ENCODE measurements at regions not wholly inside any gene's neighbourhood (a gene's known extent, or its start where the extent isn't known, plus 50 kb on each side); places are given as distances from the start of the nearest gene placed in this dataset.
"Not testable (repeated sequence)": the region's sequence is repeated elsewhere in the genome, so short reads cannot be mapped to it uniquely, and the experiment has no call there.

- Histone ChIP-seq H3K79me2 (no peaks in the 10 kb centered on the region), H3K27ac (no peak overlapping the region), H3K9ac (no peak overlapping the region), H3K9me3 (ENCODE audit: control insufficient read depth, low read length) (no peaks in the 10 kb centered on the region), H2AFZ (no peak overlapping the region), H3K4me1 (no peaks in the 10 kb centered on the region), H3K27me3 (ENCODE audit: control insufficient read depth, insufficient read depth, low read length) (no peaks in the 10 kb centered on the region), H3K4me3 (ENCODE audit: low read depth, low read length) (no peak overlapping the region), H3K36me3 (ENCODE audit: control insufficient read depth, insufficient read depth, low read length) (no peaks in the 10 kb centered on the region), H3K4me2 (ENCODE audit: low read length) (no peak overlapping the region)
- TF ChIP-seq, protein P1, sequence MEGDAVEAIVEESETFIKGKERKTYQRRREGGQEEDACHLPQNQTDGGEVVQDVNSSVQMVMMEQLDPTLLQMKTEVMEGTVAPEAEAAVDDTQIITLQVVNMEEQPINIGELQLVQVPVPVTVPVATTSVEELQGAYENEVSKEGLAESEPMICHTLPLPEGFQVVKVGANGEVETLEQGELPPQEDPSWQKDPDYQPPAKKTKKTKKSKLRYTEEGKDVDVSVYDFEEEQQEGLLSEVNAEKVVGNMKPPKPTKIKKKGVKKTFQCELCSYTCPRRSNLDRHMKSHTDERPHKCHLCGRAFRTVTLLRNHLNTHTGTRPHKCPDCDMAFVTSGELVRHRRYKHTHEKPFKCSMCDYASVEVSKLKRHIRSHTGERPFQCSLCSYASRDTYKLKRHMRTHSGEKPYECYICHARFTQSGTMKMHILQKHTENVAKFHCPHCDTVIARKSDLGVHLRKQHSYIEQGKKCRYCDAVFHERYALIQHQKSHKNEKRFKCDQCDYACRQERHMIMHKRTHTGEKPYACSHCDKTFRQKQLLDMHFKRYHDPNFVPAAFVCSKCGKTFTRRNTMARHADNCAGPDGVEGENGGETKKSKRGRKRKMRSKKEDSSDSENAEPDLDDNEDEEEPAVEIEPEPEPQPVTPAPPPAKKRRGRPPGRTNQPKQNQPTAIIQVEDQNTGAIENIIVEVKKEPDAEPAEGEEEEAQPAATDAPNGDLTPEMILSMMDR (IDR thresholded peaks at IDR 0.05), result no peak
Observed at GRCh38 chr4:14404730-14405129, 597.6 kb upstream of the CPEB2 start.

- Histone ChIP-seq H3K36me3 (ENCODE audit: control insufficient read depth, insufficient read depth, low read length) (no peaks in the 10 kb centered on the region), H3K9me3 (ENCODE audit: control insufficient read depth, low read length) (no peaks in the 10 kb centered on the region), H3K27ac (no peak overlapping the region), H3K27me3 (ENCODE audit: control insufficient read depth, insufficient read depth, low read length) (no peaks in the 10 kb centered on the region), H3K4me3 (ENCODE audit: low read depth, low read length) (no peak overlapping the region), H3K9ac (no peak overlapping the region), H2AFZ (no peak overlapping the region), H3K4me1 (no peaks in the 10 kb centered on the region), H3K79me2 (no peaks in the 10 kb centered on the region), H3K4me2 (ENCODE audit: low read length) (no peak overlapping the region)
- TF ChIP-seq, protein P1 (IDR thresholded peaks at IDR 0.05), result no peak
Observed at GRCh38 chr4:14410516-14410915, 591.8 kb upstream of the CPEB2 start.

DNA sequence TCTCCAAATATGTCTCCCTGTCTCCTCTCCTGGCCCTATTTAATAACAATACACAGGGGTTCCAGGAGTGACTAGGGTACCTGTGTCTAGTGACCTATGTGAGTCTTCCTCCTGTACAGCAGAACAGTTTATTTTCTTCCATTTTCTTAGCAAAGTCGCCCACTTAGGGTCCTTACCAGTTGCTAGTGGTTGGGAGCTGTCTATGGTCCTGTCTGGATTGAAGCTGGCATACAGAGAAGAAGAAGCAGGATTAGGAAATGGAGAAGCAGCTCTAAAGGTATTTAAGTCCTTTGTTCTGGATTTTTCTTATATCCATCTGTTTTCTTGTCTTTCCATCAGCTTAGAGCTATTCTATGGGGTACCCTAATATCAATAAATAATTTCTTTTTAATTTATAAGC, 587.1 kb upstream of the CPEB2 start:
- no peak overlapping the region for H3K27ac ChIP-seq
- TF ChIP-seq, protein P1 (IDR thresholded peaks at IDR 0.05), result no peak

GRCh38 chr4:14419516-14419915, 582.8 kb upstream of the CPEB2 start:
- no peak overlapping the region for H3K4me3 ChIP-seq (ENCODE audit: low read depth, low read length)
- H3K27ac ChIP-seq, result no peak overlapping the region
- no peaks in the 10 kb centered on the region for H3K4me1 ChIP-seq
- no peak overlapping the region for H3K4me2 ChIP-seq (ENCODE audit: low read length)
- no peaks in the 10 kb centered on the region for H3K9me3 ChIP-seq (ENCODE audit: control insufficient read depth, low read length)
- TF ChIP-seq, protein P1 (IDR thresholded peaks at IDR 0.05), result no peak
- H3K9ac ChIP-seq, result no peak overlapping the region
- H2AFZ ChIP-seq, result no peak overlapping the region
- no peaks in the 10 kb centered on the region for H3K27me3 ChIP-seq (ENCODE audit: control insufficient read depth, insufficient read depth, low read length)
- no peaks in the 10 kb centered on the region for H3K36me3 ChIP-seq (ENCODE audit: control insufficient read depth, insufficient read depth, low read length)
- H3K79me2 ChIP-seq, result no peaks in the 10 kb centered on the region

More for the DNA sequence above, 587.1 kb upstream of the CPEB2 start:
- no peaks in the 10 kb centered on the region for H3K36me3 ChIP-seq (ENCODE audit: control insufficient read depth, insufficient read depth, low read length)
- no peak overlapping the region for H2AFZ ChIP-seq
- H3K4me3 ChIP-seq (ENCODE audit: low read depth, low read length), result no peak overlapping the region
- H3K4me1 ChIP-seq, result no peaks in the 10 kb centered on the region
- H3K27me3 ChIP-seq (ENCODE audit: control insufficient read depth, insufficient read depth, low read length), result no peaks in the 10 kb centered on the region
- no peak overlapping the region for H3K9ac ChIP-seq
- H3K9me3 ChIP-seq (ENCODE audit: control insufficient read depth, low read length), result no peaks in the 10 kb centered on the region
- no peaks in the 10 kb centered on the region for H3K79me2 ChIP-seq
- no peak overlapping the region for H3K4me2 ChIP-seq (ENCODE audit: low read length)

- H3K79me2 ChIP-seq; H3K36me3 ChIP-seq (ENCODE audit: control insufficient read depth, insufficient read depth, low read length); H3K4me1 ChIP-seq; H3K27me3 ChIP-seq (ENCODE audit: control insufficient read depth, insufficient read depth, low read length); H3K4me3 ChIP-seq (ENCODE audit: low read depth, low read length); H3K9ac ChIP-seq; H3K9me3 ChIP-seq (ENCODE audit: control insufficient read depth, low read length); H3K4me2 ChIP-seq (ENCODE audit: low read length); H3K27ac ChIP-seq; H2AFZ ChIP-seq: not testable (repeated sequence)
Observed at GRCh38 chr4:14426297-14426696, 576.0 kb upstream of the CPEB2 start.
